ENCODE measurements at regions not wholly inside any gene's neighbourhood (a gene's known extent, or its start where the extent isn't known, plus 50 kb on each side); places are given as distances from the start of the nearest gene placed in this dataset.
A peak's percentile ranks its signal among the peaks of the same experiment; 100 is the strongest.
"Not testable (repeated sequence)": the region's sequence is repeated elsewhere in the genome, so short reads cannot be mapped to it uniquely, and the experiment has no call there.

DNA sequence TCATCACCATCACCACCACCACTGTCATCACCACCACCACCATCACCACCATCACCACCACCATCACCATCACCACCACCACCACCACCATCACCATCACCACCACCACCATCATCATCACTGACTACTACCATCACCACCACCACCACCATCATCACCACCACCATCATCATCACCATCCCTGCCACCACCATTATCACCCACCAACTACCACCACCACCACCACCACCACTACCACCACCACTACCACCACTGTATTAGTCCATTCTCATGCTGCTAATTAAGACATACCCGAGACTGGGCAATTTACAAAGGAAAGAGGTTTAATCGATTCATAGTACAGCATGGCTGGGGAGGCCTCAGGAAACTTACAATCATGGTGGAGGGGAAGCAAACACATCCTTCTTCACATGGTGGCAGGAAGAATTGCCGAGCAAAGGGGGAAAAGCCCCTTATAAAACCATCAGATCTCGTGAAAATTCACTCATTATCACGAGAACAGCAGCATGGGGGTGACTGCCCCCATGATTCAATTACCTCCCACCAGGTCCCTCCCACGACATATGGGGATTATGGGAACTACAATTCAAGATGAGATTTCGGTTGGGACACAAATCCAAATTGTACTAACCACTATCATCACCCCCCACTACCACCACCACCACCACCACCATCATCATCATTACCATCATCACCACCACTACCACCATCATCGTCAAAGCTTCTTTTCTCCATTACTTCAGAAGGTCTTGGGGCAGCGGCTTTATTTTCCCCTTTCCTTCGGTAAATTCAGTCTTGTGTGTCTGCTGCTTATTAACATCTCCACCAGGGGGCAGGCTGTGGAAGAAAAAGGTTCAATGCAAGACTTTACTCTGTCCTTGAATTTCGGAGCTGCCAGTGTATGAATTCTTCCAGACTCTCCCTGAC, 53.6 kb upstream of the SCAF4 start:
- DNase-seq (ENCODE audit: low spot score in 2 of 2), result peak; percentile 40 to 81
- not testable (repeated sequence) for H3K9me3 ChIP-seq; H3K36me3 ChIP-seq (replicated peaks); H3K4me1 ChIP-seq; H3K4me3 ChIP-seq; H3K27me3 ChIP-seq (ENCODE audit: low read depth)
- in situ Hi-C loops (cut with MboI; ENCODE audit: low sequenced_read_pairs), result loop anchor here (25.0 kb wide), 1 partner anchor 477 kb away; no protein-coding TSS in a partner anchor

DNA sequence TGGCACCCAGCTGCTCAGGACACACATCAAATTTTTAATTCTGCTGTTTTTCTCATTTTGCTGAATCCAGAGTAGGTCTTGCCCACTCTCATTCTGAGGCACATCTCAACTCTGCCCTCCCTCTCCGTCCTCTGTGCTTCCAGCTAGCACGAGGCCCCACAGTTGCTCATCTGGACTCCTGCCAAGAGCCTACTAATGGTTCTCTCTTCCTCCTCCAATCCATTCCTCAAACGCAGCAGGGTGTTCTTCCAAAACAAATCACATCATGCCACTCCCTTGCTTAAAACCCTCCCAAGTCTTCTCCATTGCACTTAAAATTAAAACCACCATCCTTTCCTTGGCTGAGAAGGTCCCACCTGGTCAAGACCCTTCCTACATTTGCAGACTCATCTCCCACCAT, 49.8 kb upstream of the SCAF4 start:
- no peaks in the 10 kb centered on the region for H3K36me3 ChIP-seq (replicated peaks)
- H3K4me3 ChIP-seq, result no peak overlapping the region
- in situ Hi-C loops (cut with MboI; ENCODE audit: low sequenced_read_pairs), result loop anchor here (25.0 kb wide), 1 partner anchor 481 kb away; no protein-coding TSS in a partner anchor
- H3K4me1 ChIP-seq, result no peaks in the 10 kb centered on the region
- DNase-seq (ENCODE audit: low spot score in 2 of 2), result no peak
- H3K9me3 ChIP-seq, result no peaks in the 10 kb centered on the region
- H3K27me3 ChIP-seq (ENCODE audit: low read depth), result no peaks in the 10 kb centered on the region

Measured in HAP-1 (cell line).